HL-60 (cell line): ENCODE measurements at regions not wholly inside any gene's neighbourhood (a gene's known extent, or its start where the extent isn't known, plus 50 kb on each side); places are given as distances from the start of the nearest gene placed in this dataset.
A peak's percentile ranks its signal among the peaks of the same experiment; 100 is the strongest.

Experiments
- DNase-seq, 2 experiments: peaks; one replicate each; pipeline ENCODE4 v3.0.0-alpha.2; 2010 to 2020; ENCODE audit warnings: low read depth in 1 of 2, low spot score in 1 of 2
- H3K27ac ChIP-seq: fragments of 250-450 bp; sonication (Bioruptor Pico); replicated peaks from 2 replicates; pipeline ENCODE4 v1.5.1; 2020; ENCODE audit warnings: mild to moderate bottlenecking, moderate library complexity
- H3K27me3 ChIP-seq: fragments of 250-450 bp; sonication (Bioruptor Pico); 2 replicates; pipeline ENCODE4 v1.5.1; 2021; ENCODE audit warnings: mild to moderate bottlenecking, moderate library complexity; ENCODE audit not compliant: insufficient read depth, poor library complexity, severe bottlenecking
- H3K4me3 ChIP-seq: replicated peaks from 2 replicates; pipeline ENCODE4 v1.5.1; 2011; ENCODE audit warnings: mild to moderate bottlenecking, control low read depth, low read length; ENCODE audit not compliant: insufficient read depth
- CTCF ChIP-seq: IDR thresholded peaks from one replicate; pipeline ENCODE4 v1.5.1; 2011; ENCODE audit warnings: low read length, control low read depth, inconsistent platforms; ENCODE audit not compliant: insufficient read depth
- GABPA ChIP-seq: IDR thresholded peaks from 2 replicates; pipeline ENCODE4 v1.6.1; 2012; ENCODE audit warnings: low read depth
- POLR2AphosphoS5 ChIP-seq: IDR thresholded peaks from 2 replicates; pipeline ENCODE4 v1.6.1; 2012; ENCODE audit warnings: low read depth
- REST ChIP-seq: IDR thresholded peaks from 2 replicates; pipeline ENCODE4 v1.6.1; 2012; ENCODE audit warnings: low read depth; ENCODE audit not compliant: insufficient replicate concordance
- SPI1 ChIP-seq: IDR thresholded peaks from 2 replicates; pipeline ENCODE4 v1.6.1; 2012; ENCODE audit warnings: low read depth, mild to moderate bottlenecking, borderline replicate concordance

- no peak overlapping the region for H3K27ac ChIP-seq
- no peak for DNase-seq
- no peaks in the 10 kb centered on the region for H3K27me3 ChIP-seq
- TF ChIP-seq REST = no peak
- TF ChIP-seq GABPA = no peak
- no peak for TF ChIP-seq POLR2AphosphoS5
- no peak for TF ChIP-seq CTCF
- no peak for TF ChIP-seq SPI1
- no peak overlapping the region for H3K4me3 ChIP-seq
Observed at GRCh38 chr18:53701697-53702096, 522.8 kb downstream of the MBD2 start.

GRCh38 chr18:53698907-53699306 lies 525.6 kb downstream of the MBD2 start:
- Histone ChIP-seq H3K27me3 (no peaks in the 10 kb centered on the region), H3K4me3 (no peak overlapping the region), H3K27ac (no peak overlapping the region)
- peak in 1 of 2 experiments; percentile 35 for DNase-seq
- no peak for TF ChIP-seq CTCF
- no peak for TF ChIP-seq REST
- no peak for TF ChIP-seq POLR2AphosphoS5
- TF ChIP-seq GABPA = no peak
- TF ChIP-seq SPI1 = no peak

- DNase-seq = no peak
- no peak overlapping the region for H3K4me3 ChIP-seq
- TF ChIP-seq SPI1 (no peak), REST (no peak), GABPA (no peak), POLR2AphosphoS5 (no peak), CTCF (no peak)
- no peaks in the 10 kb centered on the region for H3K27me3 ChIP-seq
- no peak overlapping the region for H3K27ac ChIP-seq
Observed at GRCh38 chr18:53689886-53690285, 534.6 kb downstream of the MBD2 start.
